ENCODE measurements at regions not wholly inside any gene's neighbourhood (a gene's known extent, or its start where the extent isn't known, plus 50 kb on each side); places are given as distances from the start of the nearest gene placed in this dataset.

DNA sequence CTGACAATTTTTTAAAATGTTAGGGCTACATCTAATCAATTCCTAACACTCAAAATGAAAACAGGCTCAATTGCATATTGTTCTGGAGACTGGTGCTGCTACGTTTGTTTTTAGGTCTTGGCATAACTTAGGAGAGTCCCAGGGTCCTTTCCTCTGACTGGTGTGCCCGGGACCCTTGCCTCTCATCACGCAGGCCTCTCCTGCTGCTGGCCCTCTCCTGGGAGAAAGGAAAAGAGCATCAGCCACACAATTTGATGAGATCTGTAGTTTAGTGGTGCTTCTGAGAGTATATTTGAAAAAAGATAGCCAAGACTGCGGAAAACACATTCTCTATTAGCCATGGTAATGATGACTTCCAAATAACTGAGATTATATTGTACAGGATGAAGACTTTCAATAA, 380.0 kb downstream of the KLF12 start:
- H3K9ac ChIP-seq (ENCODE audit: insufficient read length): no peak overlapping the region
- no peak for TF ChIP-seq EZH2 (IDR thresholded peaks at IDR 0.05)
- TF ChIP-seq FOXP2 (optimal IDR thresholded peaks at IDR 0.05; ENCODE audit: control extremely low read depth, extremely low read length, insufficient read depth): no peak
- no peak for TF ChIP-seq POLR2AphosphoS5 (IDR thresholded peaks at IDR 0.05; ENCODE audit: borderline replicate concordance, low read depth, low read length)
- no peaks in the 10 kb centered on the region for H3K9me3 ChIP-seq (ENCODE audit: low read depth, low read length)
- no peak for DNase-seq (ENCODE audit: low read depth, low spot score)
- H3K27ac ChIP-seq: no peak overlapping the region
- no peaks in the 10 kb centered on the region for H3K36me3 ChIP-seq (ENCODE audit: insufficient read depth, low read length)
- H3K4me3 ChIP-seq: no peak overlapping the region

DNA sequence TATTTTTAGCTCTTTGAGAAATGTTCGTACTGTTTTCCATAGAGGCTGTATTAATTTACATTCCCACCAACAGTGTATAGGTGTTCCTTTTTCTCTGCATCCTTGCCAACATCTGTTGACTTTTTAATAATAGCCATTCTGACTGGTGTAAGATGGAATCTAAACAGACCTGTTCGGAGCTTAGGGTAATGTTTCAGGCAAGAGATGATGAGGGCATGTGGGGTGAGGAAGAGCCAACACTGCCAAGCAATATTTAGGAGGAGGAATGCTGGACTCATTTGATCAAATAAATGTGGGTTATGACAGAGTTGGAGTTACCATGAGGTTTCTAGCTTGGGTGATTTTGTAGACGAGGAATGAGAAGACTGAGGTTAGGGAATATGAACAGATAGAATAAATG, 382.9 kb downstream of the KLF12 start:
- no peak overlapping the region for H3K4me3 ChIP-seq
- no peak for DNase-seq (ENCODE audit: low read depth, low spot score)
- H3K27ac ChIP-seq: no peak overlapping the region
- H3K36me3 ChIP-seq (ENCODE audit: insufficient read depth, low read length): peaks cover 4% of the 10 kb centered on the region; the same call in 1 of the 2 replicates
- TF ChIP-seq EZH2 (IDR thresholded peaks at IDR 0.05) (no peak), POLR2AphosphoS5 (IDR thresholded peaks at IDR 0.05; ENCODE audit: borderline replicate concordance, low read depth, low read length) (no peak), FOXP2 (optimal IDR thresholded peaks at IDR 0.05; ENCODE audit: control extremely low read depth, extremely low read length, insufficient read depth) (no peak)
- no peak overlapping the region for H3K9ac ChIP-seq (ENCODE audit: insufficient read length)
- H3K9me3 ChIP-seq (ENCODE audit: low read depth, low read length): no peaks in the 10 kb centered on the region; the same call in 1 of the 2 replicates

DNA sequence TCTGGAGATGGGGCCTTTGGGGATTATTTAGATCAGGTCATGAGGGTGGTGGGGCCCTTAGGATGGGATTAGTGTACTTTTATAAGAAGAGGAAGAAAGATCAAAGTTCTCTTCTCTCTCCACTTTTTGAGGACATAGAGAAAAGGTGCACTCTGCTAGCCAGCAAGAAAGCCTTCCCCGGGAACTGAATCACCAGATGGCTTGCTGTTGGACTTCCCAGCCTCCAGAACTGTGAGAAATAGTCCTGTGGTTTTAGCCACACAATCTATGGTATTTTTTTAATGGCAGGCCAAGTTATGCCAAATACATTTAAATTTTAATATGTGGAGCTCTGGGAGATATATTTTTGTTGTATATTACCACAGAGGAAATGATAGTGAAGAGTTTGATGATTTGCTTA, 385.8 kb downstream of the KLF12 start:
- Histone ChIP-seq H3K9ac (ENCODE audit: insufficient read length) (no peak overlapping the region), H3K36me3 (ENCODE audit: insufficient read depth, low read length) (peaks cover 4% of the 10 kb centered on the region; the same call in 1 of the 2 replicates), H3K4me3 (no peak overlapping the region), H3K27ac (no peak overlapping the region), H3K9me3 (ENCODE audit: low read depth, low read length) (no peaks in the 10 kb centered on the region; the same call in 1 of the 2 replicates)
- no peak for DNase-seq (ENCODE audit: low read depth, low spot score)
- TF ChIP-seq FOXP2 (optimal IDR thresholded peaks at IDR 0.05; ENCODE audit: control extremely low read depth, extremely low read length, insufficient read depth): no peak
- no peak for TF ChIP-seq POLR2AphosphoS5 (IDR thresholded peaks at IDR 0.05; ENCODE audit: borderline replicate concordance, low read depth, low read length)
- no peak for TF ChIP-seq EZH2 (IDR thresholded peaks at IDR 0.05)

DNA sequence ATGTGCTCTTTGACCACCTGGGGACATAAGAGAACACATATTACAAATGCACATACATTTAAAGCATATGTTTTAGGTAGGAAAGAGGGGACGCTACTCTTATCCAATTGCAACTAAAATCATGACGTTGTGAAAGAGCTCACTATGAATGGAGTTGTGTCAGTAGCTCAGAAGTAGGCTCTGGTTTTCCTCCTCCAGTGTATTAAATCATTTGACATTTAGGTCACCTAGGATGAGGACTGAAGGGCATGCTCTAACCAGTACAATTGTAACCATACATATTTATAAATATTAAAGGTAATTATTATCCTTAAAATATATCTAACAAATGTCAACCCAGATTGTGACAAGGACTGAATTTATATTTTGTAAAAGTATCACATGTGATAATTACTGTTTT, 389.0 kb downstream of the KLF12 start:
- no peak for TF ChIP-seq EZH2 (IDR thresholded peaks at IDR 0.05)
- TF ChIP-seq FOXP2 (optimal IDR thresholded peaks at IDR 0.05; ENCODE audit: control extremely low read depth, extremely low read length, insufficient read depth): no peak
- no peak for TF ChIP-seq POLR2AphosphoS5 (IDR thresholded peaks at IDR 0.05; ENCODE audit: borderline replicate concordance, low read depth, low read length)

DNA sequence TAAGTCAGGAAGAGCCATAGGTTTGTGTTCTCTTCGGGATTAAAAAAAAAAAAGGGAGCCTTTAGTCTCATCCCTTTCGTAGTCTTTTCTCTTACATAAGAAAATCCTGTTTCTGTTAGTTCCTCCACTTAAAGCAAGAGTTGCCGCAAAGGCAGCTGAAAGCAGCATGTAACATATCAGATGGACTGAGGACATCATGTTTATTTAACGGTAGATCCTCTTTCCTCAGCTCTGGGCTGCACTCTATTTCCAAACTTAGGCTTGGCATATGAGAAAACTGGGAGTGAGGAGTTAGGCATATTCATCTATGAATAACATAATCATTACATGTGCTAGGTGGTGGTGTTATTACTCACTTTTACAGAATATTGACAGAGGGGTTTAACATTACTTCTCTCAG, 391.2 kb downstream of the KLF12 start:
- Histone ChIP-seq H3K27ac (no peak overlapping the region), H3K36me3 (ENCODE audit: insufficient read depth, low read length) (no peaks in the 10 kb centered on the region), H3K9ac (ENCODE audit: insufficient read length) (no peak overlapping the region), H3K4me3 (no peak overlapping the region), H3K9me3 (ENCODE audit: low read depth, low read length) (no peaks in the 10 kb centered on the region)
- TF ChIP-seq EZH2 (IDR thresholded peaks at IDR 0.05) (no peak), FOXP2 (optimal IDR thresholded peaks at IDR 0.05; ENCODE audit: control extremely low read depth, extremely low read length, insufficient read depth) (no peak), POLR2AphosphoS5 (IDR thresholded peaks at IDR 0.05; ENCODE audit: borderline replicate concordance, low read depth, low read length) (no peak)
- no peak for DNase-seq (ENCODE audit: low read depth, low spot score)

More for the DNA sequence above, 389.0 kb downstream of the KLF12 start:
- Histone ChIP-seq H3K4me3 (no peak overlapping the region), H3K9ac (ENCODE audit: insufficient read length) (no peak overlapping the region), H3K27ac (no peak overlapping the region), H3K9me3 (ENCODE audit: low read depth, low read length) (no peaks in the 10 kb centered on the region; the same call in 1 of the 2 replicates), H3K36me3 (ENCODE audit: insufficient read depth, low read length) (peaks cover 4% of the 10 kb centered on the region; the same call in 1 of the 2 replicates)
- DNase-seq (ENCODE audit: low read depth, low spot score): no peak

DNA sequence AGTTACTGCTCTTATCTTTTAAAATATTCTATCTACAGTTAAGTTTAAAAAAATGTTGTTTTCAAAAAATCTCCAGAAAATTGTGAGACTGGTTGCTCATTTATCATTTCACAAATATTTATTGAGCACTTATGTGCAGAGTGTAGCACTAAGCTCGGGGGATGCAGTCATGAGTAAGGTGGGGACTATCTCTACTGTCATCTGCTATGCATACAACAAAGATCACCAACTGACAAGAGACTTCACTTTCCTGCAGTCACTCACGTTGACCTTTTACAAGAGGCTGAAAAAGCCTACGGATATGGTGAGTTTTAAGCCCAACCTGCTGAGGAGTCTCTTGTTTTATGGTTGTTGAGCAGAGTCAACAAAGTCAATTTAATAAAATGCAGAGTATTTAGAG, 392.5 kb downstream of the KLF12 start:
- TF ChIP-seq FOXP2 (optimal IDR thresholded peaks at IDR 0.05; ENCODE audit: control extremely low read depth, extremely low read length, insufficient read depth) (no peak), EZH2 (IDR thresholded peaks at IDR 0.05) (no peak), POLR2AphosphoS5 (IDR thresholded peaks at IDR 0.05; ENCODE audit: borderline replicate concordance, low read depth, low read length) (no peak)
- no peak for DNase-seq (ENCODE audit: low read depth, low spot score)
- Histone ChIP-seq H3K9me3 (ENCODE audit: low read depth, low read length) (no peaks in the 10 kb centered on the region), H3K9ac (ENCODE audit: insufficient read length) (no peak overlapping the region), H3K27ac (no peak overlapping the region), H3K36me3 (ENCODE audit: insufficient read depth, low read length) (no peaks in the 10 kb centered on the region), H3K4me3 (no peak overlapping the region)

DNA sequence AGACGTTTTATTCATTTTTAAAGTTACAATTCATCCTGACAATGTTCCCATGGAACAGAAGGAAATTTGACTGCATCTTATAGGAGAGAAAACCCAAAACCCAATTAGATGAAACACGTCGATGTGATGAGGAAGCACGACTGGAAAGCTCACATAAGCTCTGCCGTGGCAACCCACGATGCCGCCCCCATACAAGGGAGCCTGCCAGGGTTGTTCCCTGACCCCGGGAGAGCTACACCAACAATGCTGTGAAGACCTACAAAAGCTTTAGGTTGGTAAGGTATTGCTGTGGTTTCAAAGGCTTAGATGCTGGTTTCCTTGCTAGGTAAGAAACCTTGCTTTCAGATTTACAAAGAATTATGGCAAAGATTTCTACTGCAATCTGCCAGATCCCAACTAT, 393.1 kb downstream of the KLF12 start:
- no peaks in the 10 kb centered on the region for H3K36me3 ChIP-seq (ENCODE audit: insufficient read depth, low read length)
- H3K9me3 ChIP-seq (ENCODE audit: low read depth, low read length): no peaks in the 10 kb centered on the region
- H3K9ac ChIP-seq (ENCODE audit: insufficient read length): no peak overlapping the region
- no peak for TF ChIP-seq POLR2AphosphoS5 (IDR thresholded peaks at IDR 0.05; ENCODE audit: borderline replicate concordance, low read depth, low read length)
- no peak for TF ChIP-seq FOXP2 (optimal IDR thresholded peaks at IDR 0.05; ENCODE audit: control extremely low read depth, extremely low read length, insufficient read depth)
- TF ChIP-seq EZH2 (IDR thresholded peaks at IDR 0.05): no peak
- no peak overlapping the region for H3K27ac ChIP-seq
- no peak for DNase-seq (ENCODE audit: low read depth, low spot score)
- no peak overlapping the region for H3K4me3 ChIP-seq

DNA sequence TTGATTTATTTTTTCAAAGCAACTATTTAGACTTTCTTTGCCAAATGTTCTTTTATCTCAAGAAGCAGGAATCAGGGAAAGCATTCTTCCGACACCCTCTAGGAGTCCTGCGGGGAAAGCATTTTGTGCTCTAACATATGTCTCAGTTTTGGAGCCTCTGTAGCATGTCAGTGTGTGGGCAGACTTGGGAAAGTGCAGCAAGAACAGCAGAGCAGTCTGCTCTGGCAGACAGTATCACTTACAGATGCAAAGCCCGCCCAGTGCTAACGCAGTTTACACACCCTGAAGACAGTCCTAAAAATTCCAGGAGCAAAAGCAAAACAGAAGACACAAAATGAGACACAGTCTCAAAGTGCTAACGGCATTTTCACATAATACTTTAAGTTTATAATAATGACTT, 393.5 kb downstream of the KLF12 start:
- no peak overlapping the region for H3K9ac ChIP-seq (ENCODE audit: insufficient read length)
- H3K4me3 ChIP-seq: no peak overlapping the region
- TF ChIP-seq EZH2 (IDR thresholded peaks at IDR 0.05): no peak
- no peak for TF ChIP-seq FOXP2 (optimal IDR thresholded peaks at IDR 0.05; ENCODE audit: control extremely low read depth, extremely low read length, insufficient read depth)
- no peak for TF ChIP-seq POLR2AphosphoS5 (IDR thresholded peaks at IDR 0.05; ENCODE audit: borderline replicate concordance, low read depth, low read length)
- no peaks in the 10 kb centered on the region for H3K36me3 ChIP-seq (ENCODE audit: insufficient read depth, low read length)
- no peak overlapping the region for H3K27ac ChIP-seq
- H3K9me3 ChIP-seq (ENCODE audit: low read depth, low read length): no peaks in the 10 kb centered on the region
- DNase-seq (ENCODE audit: low read depth, low spot score): no peak

DNA sequence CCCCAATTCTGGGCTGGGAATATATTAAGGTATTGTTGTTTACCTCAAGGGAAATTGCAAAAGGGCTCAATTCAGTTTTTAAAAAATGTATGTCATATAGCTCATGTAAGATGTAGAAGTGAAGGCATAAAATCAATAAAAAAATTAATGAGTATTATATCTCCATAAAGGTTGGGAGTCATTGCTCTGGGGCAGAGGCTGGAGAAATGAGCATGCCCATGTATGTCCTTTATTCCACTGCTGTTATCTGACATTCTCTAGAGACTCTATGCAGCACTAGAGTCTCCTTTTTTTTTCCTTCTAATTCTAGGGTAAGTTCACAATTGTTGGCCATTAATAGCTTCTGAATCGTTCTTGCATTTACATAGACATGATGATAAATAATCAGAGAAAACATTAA, 394.8 kb downstream of the KLF12 start:
- TF ChIP-seq POLR2AphosphoS5 (IDR thresholded peaks at IDR 0.05; ENCODE audit: borderline replicate concordance, low read depth, low read length) (no peak), EZH2 (IDR thresholded peaks at IDR 0.05) (no peak), FOXP2 (optimal IDR thresholded peaks at IDR 0.05; ENCODE audit: control extremely low read depth, extremely low read length, insufficient read depth) (no peak)
- no peaks in the 10 kb centered on the region for H3K36me3 ChIP-seq (ENCODE audit: insufficient read depth, low read length)
- H3K27ac ChIP-seq: no peak overlapping the region
- H3K9ac ChIP-seq (ENCODE audit: insufficient read length): no peak overlapping the region
- H3K9me3 ChIP-seq (ENCODE audit: low read depth, low read length): no peaks in the 10 kb centered on the region
- no peak overlapping the region for H3K4me3 ChIP-seq
- no peak for DNase-seq (ENCODE audit: low read depth, low spot score)

All from SK-N-MC (cell line).